GM23338 (cell line): ENCODE measurements at regions not wholly inside any gene's neighbourhood (a gene's known extent, or its start where the extent isn't known, plus 50 kb on each side); places are given as distances from the start of the nearest gene placed in this dataset.

Source experiments
- ATAC-seq: fragments of 200-7000 bp; cut with Tn5 transposase; 3 replicates; pipeline ENCODE4 v1.9.1; 2020
- DNase-seq: peaks from one replicate; pipeline ENCODE4 v3.0.0-alpha.2; 2015; ENCODE audit warnings: low spot score
- H2AFZ ChIP-seq: fragments of 200-600 bp; sonication (generic); 2 replicates; pipeline ENCODE4 v1.8.0; 2016; ENCODE audit warnings: antibody characterized with exemption, mild to moderate bottlenecking, moderate library complexity
- H3F3A ChIP-seq: fragments of 200-600 bp; sonication (generic); replicated peaks from 2 replicates; pipeline ENCODE4 v1.8.0; 2017; ENCODE audit warnings: antibody characterized with exemption, mixed run types, low read depth
- H3K27ac ChIP-seq: fragments of 200-600 bp; sonication (generic); 2 replicates; pipeline ENCODE4 v1.6.1; 2016; ENCODE audit warnings: low read depth
- H3K27me3 ChIP-seq: fragments of 200-600 bp; sonication (generic); 2 replicates; pipeline ENCODE4 v1.8.0; 2016; ENCODE audit warnings: mild to moderate bottlenecking, mixed run types, moderate library complexity; ENCODE audit not compliant: insufficient read depth
- H3K36me3 ChIP-seq: fragments of 200-600 bp; sonication (generic); 2 replicates; pipeline ENCODE4 v1.8.0; 2016; ENCODE audit warnings: mild to moderate bottlenecking; ENCODE audit not compliant: insufficient read depth
- H3K4me1 ChIP-seq: fragments of 200-600 bp; sonication (generic); 2 replicates; pipeline ENCODE4 v1.8.0; 2016; ENCODE audit warnings: mild to moderate bottlenecking, moderate library complexity; ENCODE audit not compliant: insufficient read depth
- H3K4me2 ChIP-seq: fragments of 200-600 bp; sonication (generic); 2 replicates; pipeline ENCODE4 v1.7.1; 2017; ENCODE audit warnings: mixed run types
- H3K4me3 ChIP-seq: fragments of 200-600 bp; sonication (generic); 2 replicates; pipeline ENCODE4 v1.6.1; 2016; ENCODE audit warnings: mixed run types
- H3K79me2 ChIP-seq: fragments of 200-600 bp; sonication (generic); replicated peaks from 2 replicates; pipeline ENCODE4 v1.8.0; 2017; ENCODE audit warnings: mild to moderate bottlenecking; ENCODE audit not compliant: insufficient read depth
- H3K9me2 ChIP-seq: fragments of 200-600 bp; sonication (generic); 2 replicates; pipeline ENCODE4 v1.8.0; 2017; ENCODE audit not compliant: insufficient read depth
- H4K20me1 ChIP-seq: fragments of 200-600 bp; sonication (generic); replicated peaks from 2 replicates; pipeline ENCODE4 v1.8.0; 2017; ENCODE audit warnings: mild to moderate bottlenecking; ENCODE audit not compliant: insufficient read depth
- H3K27ac Mint-ChIP-seq: 2 replicates; pipeline ENCODE4 v1.8.0; 2020; ENCODE audit warnings: inconsistent platforms, mild to moderate bottlenecking, moderate library complexity, mixed read lengths
- H3K27me3 Mint-ChIP-seq: 3 replicates; pipeline ENCODE4 v1.8.0; 2022; ENCODE audit warnings: low read depth, mild to moderate bottlenecking, moderate library complexity, mixed read lengths, inconsistent platforms; ENCODE audit not compliant: insufficient read depth, poor library complexity
- H3K36me3 Mint-ChIP-seq: 3 replicates; pipeline ENCODE4 v1.8.0; 2021; ENCODE audit warnings: low read depth, mild to moderate bottlenecking, inconsistent platforms, moderate library complexity, mixed read lengths
- H3K4me1 Mint-ChIP-seq: 3 replicates; pipeline ENCODE4 v1.8.0; 2020; ENCODE audit warnings: mild to moderate bottlenecking, inconsistent platforms, mixed read lengths
- H3K4me3 Mint-ChIP-seq: 3 replicates; pipeline ENCODE4 v1.8.0; 2021; ENCODE audit warnings: moderate library complexity, mild to moderate bottlenecking, inconsistent platforms, mixed read lengths
- H3K9me3 Mint-ChIP-seq: 3 replicates; pipeline ENCODE4 v1.8.0; 2020; ENCODE audit warnings: moderate library complexity, mild to moderate bottlenecking, inconsistent platforms, mixed read lengths
- CREB1 ChIP-seq: fragments of 250-450 bp; sonication (Bioruptor Pico); IDR thresholded peaks from 2 replicates; pipeline ENCODE4 v1.5.0; 2020; ENCODE audit warnings: low read depth, mild to moderate bottlenecking, moderate library complexity
- ETS1 ChIP-seq: IDR thresholded peaks from 2 replicates; pipeline ENCODE4 v1.6.1; 2016; ENCODE audit warnings: antibody characterized with exemption
- EZH2 ChIP-seq: fragments of 200-600 bp; sonication (generic); IDR thresholded peaks from one replicate; pipeline ENCODE4 v1.8.0; 2017; ENCODE audit warnings: antibody characterized with exemption, mild to moderate bottlenecking, low read depth; ENCODE audit not compliant: unreplicated experiment
- EZH2phosphoT487 ChIP-seq: fragments of 200-600 bp; sonication (generic); IDR thresholded peaks from one replicate; pipeline ENCODE4 v1.8.1; 2018; ENCODE audit warnings: antibody characterized with exemption; ENCODE audit not compliant: unreplicated experiment
- NANOG ChIP-seq: IDR thresholded peaks from 2 replicates; pipeline ENCODE4 v1.6.1; 2016; ENCODE audit warnings: antibody characterized with exemption, borderline replicate concordance
- ZNF331 ChIP-seq: fragments of 250-450 bp; sonication (Bioruptor Pico); IDR thresholded peaks from 2 replicates; pipeline ENCODE4 v1.5.0; 2020; ENCODE audit warnings: low read depth, mild to moderate bottlenecking, moderate library complexity
- TF ChIP-seq, protein P1 (sequence below): fragments of 250-450 bp; sonication (Bioruptor Pico); IDR thresholded peaks from 2 replicates; pipeline ENCODE4 v1.5.0; 2020; ENCODE audit warnings: mild to moderate bottlenecking, moderate library complexity

- Histone ChIP-seq H3K79me2 (no peaks in the 10 kb centered on the region), H3K9me2 (no peaks in the 10 kb centered on the region), H3K36me3 (no peaks in the 10 kb centered on the region), H3K4me2 (no peak overlapping the region), H3K27ac (no peak overlapping the region), H2AFZ (no peak overlapping the region), H3K27me3 (peaks cover 19% of the 10 kb centered on the region), H4K20me1 (no peaks in the 10 kb centered on the region), H3K4me1 (no peaks in the 10 kb centered on the region), H3F3A (no peaks in the 10 kb centered on the region), H3K4me3 (no peak overlapping the region)
- Mint-ChIP-seq H3K4me1 (no peaks in the 10 kb centered on the region), H3K36me3 (no peaks in the 10 kb centered on the region), H3K27me3 (peaks cover 10% of the 10 kb centered on the region), H3K27ac (no peak overlapping the region), H3K4me3 (no peak overlapping the region), H3K9me3 (peaks cover 5% of the 10 kb centered on the region)
- TF ChIP-seq ZNF331 (CRISPR knock-in tag) (no peak), NANOG (no peak), CREB1 (CRISPR knock-in tag) (no peak), EZH2 (no peak)
- TF ChIP-seq, protein P1, sequence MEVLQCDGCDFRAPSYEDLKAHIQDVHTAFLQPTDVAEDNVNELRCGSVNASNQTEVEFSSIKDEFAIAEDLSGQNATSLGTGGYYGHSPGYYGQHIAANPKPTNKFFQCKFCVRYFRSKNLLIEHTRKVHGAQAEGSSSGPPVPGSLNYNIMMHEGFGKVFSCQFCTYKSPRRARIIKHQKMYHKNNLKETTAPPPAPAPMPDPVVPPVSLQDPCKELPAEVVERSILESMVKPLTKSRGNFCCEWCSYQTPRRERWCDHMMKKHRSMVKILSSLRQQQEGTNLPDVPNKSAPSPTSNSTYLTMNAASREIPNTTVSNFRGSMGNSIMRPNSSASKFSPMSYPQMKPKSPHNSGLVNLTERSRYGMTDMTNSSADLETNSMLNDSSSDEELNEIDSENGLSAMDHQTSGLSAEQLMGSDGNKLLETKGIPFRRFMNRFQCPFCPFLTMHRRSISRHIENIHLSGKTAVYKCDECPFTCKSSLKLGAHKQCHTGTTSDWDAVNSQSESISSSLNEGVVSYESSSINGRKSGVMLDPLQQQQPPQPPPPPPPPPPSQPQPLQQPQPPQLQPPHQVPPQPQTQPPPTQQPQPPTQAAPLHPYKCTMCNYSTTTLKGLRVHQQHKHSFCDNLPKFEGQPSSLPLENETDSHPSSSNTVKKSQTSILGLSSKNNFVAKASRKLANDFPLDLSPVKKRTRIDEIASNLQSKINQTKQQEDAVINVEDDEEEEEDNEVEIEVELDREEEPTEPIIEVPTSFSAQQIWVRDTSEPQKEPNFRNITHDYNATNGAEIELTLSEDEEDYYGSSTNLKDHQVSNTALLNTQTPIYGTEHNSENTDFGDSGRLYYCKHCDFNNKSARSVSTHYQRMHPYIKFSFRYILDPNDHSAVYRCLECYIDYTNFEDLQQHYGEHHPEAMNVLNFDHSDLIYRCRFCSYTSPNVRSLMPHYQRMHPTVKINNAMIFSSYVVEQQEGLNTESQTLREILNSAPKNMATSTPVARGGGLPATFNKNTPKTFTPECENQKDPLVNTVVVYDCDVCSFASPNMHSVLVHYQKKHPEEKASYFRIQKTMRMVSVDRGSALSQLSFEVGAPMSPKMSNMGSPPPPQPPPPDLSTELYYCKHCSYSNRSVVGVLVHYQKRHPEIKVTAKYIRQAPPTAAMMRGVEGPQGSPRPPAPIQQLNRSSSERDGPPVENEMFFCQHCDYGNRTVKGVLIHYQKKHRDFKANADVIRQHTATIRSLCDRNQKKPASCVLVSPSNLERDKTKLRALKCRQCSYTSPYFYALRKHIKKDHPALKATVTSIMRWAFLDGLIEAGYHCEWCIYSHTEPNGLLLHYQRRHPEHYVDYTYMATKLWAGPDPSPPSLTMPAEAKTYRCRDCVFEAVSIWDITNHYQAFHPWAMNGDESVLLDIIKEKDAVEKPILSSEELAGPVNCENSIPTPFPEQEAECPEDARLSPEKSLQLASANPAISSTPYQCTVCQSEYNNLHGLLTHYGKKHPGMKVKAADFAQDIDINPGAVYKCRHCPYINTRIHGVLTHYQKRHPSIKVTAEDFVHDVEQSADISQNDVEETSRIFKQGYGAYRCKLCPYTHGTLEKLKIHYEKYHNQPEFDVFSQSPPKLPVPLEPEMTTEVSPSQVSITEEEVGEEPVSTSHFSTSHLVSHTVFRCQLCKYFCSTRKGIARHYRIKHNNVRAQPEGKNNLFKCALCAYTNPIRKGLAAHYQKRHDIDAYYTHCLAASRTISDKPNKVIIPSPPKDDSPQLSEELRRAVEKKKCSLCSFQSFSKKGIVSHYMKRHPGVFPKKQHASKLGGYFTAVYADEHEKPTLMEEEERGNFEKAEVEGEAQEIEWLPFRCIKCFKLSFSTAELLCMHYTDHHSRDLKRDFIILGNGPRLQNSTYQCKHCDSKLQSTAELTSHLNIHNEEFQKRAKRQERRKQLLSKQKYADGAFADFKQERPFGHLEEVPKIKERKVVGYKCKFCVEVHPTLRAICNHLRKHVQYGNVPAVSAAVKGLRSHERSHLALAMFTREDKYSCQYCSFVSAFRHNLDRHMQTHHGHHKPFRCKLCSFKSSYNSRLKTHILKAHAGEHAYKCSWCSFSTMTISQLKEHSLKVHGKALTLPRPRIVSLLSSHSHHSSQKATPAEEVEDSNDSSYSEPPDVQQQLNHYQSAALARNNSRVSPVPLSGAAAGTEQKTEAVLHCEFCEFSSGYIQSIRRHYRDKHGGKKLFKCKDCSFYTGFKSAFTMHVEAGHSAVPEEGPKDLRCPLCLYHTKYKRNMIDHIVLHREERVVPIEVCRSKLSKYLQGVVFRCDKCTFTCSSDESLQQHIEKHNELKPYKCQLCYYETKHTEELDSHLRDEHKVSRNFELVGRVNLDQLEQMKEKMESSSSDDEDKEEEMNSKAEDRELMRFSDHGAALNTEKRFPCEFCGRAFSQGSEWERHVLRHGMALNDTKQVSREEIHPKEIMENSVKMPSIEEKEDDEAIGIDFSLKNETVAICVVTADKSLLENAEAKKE, result no peak
- no peak for ATAC-seq
- no peak for DNase-seq
Measured at GRCh38 chr2:121028577-121028976, 256.4 kb downstream of the TFCP2L1 start.

GRCh38 chr2:121030523-121030922 lies 254.5 kb downstream of the TFCP2L1 start:
- H3K36me3 ChIP-seq, result no peaks in the 10 kb centered on the region
- H3K79me2 ChIP-seq, result no peaks in the 10 kb centered on the region
- no peaks in the 10 kb centered on the region for H3K4me1 ChIP-seq
- DNase-seq, result no peak
- H3K9me2 ChIP-seq, result no peaks in the 10 kb centered on the region
- peaks cover 23% of the 10 kb centered on the region for H3K27me3 ChIP-seq
- no peak overlapping the region for H2AFZ ChIP-seq
- H3K4me2 ChIP-seq, result no peak overlapping the region
- no peak for ATAC-seq
- no peaks in the 10 kb centered on the region for H3F3A ChIP-seq
- no peak overlapping the region for H3K4me3 ChIP-seq
- H3K4me3 Mint-ChIP-seq, result no peak overlapping the region
- no peak overlapping the region for H3K27ac ChIP-seq
- no peaks in the 10 kb centered on the region for H3K9me3 Mint-ChIP-seq
- H3K36me3 Mint-ChIP-seq, result no peaks in the 10 kb centered on the region
- no peak overlapping the region for H3K27ac Mint-ChIP-seq
- peaks cover 15% of the 10 kb centered on the region for H3K27me3 Mint-ChIP-seq
- H4K20me1 ChIP-seq, result no peaks in the 10 kb centered on the region
- no peaks in the 10 kb centered on the region for H3K4me1 Mint-ChIP-seq
- TF ChIP-seq ETS1 (no peak), EZH2phosphoT487 (no peak)
